ENCODE measurements at regions not wholly inside any gene's neighbourhood (a gene's known extent, or its start where the extent isn't known, plus 50 kb on each side); places are given as distances from the start of the nearest gene placed in this dataset.

DNA sequence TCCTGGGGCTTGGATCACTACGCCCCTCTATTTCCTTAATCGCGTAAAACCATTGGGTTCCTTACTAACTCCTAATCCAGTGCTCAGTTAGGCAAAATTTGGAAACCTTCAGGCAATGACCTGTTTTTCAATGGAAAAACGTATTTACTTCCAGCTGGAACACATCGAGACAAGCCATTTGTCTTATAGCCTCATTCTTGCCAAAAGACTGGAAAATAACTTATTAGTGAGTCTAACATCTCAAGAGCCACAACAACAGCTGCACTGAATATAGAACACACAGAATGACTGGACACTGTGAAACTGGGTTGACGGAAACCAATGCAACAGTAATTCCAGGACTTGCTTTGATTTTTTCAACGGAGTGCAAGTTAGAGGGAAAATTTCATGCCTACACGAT, 125.2 kb upstream of the MAP3K7 start:
- intact Hi-C loops (cut with micrococcal nuclease) = no loop called here
- TF ChIP-seq, protein P1, sequence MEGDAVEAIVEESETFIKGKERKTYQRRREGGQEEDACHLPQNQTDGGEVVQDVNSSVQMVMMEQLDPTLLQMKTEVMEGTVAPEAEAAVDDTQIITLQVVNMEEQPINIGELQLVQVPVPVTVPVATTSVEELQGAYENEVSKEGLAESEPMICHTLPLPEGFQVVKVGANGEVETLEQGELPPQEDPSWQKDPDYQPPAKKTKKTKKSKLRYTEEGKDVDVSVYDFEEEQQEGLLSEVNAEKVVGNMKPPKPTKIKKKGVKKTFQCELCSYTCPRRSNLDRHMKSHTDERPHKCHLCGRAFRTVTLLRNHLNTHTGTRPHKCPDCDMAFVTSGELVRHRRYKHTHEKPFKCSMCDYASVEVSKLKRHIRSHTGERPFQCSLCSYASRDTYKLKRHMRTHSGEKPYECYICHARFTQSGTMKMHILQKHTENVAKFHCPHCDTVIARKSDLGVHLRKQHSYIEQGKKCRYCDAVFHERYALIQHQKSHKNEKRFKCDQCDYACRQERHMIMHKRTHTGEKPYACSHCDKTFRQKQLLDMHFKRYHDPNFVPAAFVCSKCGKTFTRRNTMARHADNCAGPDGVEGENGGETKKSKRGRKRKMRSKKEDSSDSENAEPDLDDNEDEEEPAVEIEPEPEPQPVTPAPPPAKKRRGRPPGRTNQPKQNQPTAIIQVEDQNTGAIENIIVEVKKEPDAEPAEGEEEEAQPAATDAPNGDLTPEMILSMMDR (IDR thresholded peaks at IDR 0.05) = no peak
- H3K4me3 Mint-ChIP-seq = no peak overlapping the region
- no peaks in the 10 kb centered on the region for H3K36me3 Mint-ChIP-seq
- no peaks in the 10 kb centered on the region for H3K36me3 ChIP-seq (replicated peaks in 1 of 2; ENCODE audit: control insufficient read depth in 1 of 2, insufficient read depth in 2 of 2, low read length in 2 of 2)
- H3K4me3 ChIP-seq (replicated peaks in 1 of 3; ENCODE audit: low read depth in 2 of 3, low read length in 3 of 3) = no peak overlapping the region
- H3K27ac Mint-ChIP-seq = no peak overlapping the region
- H3K4me1 Mint-ChIP-seq = no peaks in the 10 kb centered on the region
- H3K4me2 ChIP-seq (replicated peaks; ENCODE audit: extremely low read depth, low read length, poor library complexity, severe bottlenecking) = no peak overlapping the region
- no peak for DNase-seq
- H3K27ac ChIP-seq (ENCODE audit: low read depth in 1 of 2, low read length in 2 of 2) = no peak overlapping the region
- H3K27me3 Mint-ChIP-seq (ENCODE audit: low read depth in 3 of 3) = peaks cover 0 to 4% (median 0%) of the 10 kb centered on the region in 3 donors
- no peak overlapping the region for H2AFZ ChIP-seq (ENCODE audit: insufficient read depth, low read depth, low read length, poor library complexity, severe bottlenecking)
- no peaks in the 10 kb centered on the region for H4K20me1 ChIP-seq (ENCODE audit: insufficient read depth, low read length)
- peaks cover 0 to 3% (median 0%) of the 10 kb centered on the region in 7 donors for H3K9me3 Mint-ChIP-seq
- H3K27me3 ChIP-seq (ENCODE audit: control insufficient read depth in 2 of 2, insufficient read depth in 2 of 2, low read length in 2 of 2) = no peaks in the 10 kb centered on the region
- H3K9ac ChIP-seq (ENCODE audit: insufficient read depth, low read length, poor library complexity, severe bottlenecking) = no peak overlapping the region
- H3K9me3 ChIP-seq (replicated peaks in 1 of 2; ENCODE audit: control insufficient read depth in 1 of 2, insufficient read depth in 1 of 2, low read length in 2 of 2) = no peaks in the 10 kb centered on the region
- no peaks in the 10 kb centered on the region for H3K79me2 ChIP-seq (ENCODE audit: insufficient read depth, low read length)
- 98% methylated on average over 6 of the region's 8 CpGs for WGBS (ENCODE audit: insufficient coverage)
- no peaks in the 10 kb centered on the region for H3K4me1 ChIP-seq (ENCODE audit: control insufficient read depth in 1 of 2, insufficient read depth in 2 of 2, low read length in 2 of 2)

DNA sequence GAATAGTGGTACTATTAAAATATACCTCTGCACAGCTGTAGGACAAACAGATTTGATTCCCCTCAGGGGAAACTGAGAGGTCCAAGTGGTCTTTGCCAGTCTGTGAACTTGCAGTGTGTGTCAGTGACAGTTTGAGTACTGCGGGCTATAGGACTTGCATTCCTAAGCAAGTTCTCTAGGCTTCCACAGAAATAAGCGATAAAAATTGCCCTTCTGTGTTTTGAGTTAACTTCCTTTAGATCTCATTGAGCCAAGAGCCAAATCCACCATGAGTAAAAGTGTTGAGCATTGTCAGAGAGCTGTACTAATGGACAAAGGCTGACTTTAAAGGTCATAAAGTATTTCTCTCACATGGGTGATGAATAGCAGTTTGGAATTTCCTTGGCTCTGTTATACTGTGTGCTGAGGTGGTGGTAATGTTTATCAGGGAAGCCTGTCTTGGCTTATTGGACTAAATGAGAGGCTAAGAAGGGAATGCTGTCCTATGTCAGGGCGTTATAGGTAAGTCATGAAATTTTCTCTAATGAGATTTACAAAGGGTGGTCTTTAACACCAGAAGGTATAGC, 122.6 kb upstream of the MAP3K7 start:
- H3K36me3 ChIP-seq (replicated peaks in 1 of 2; ENCODE audit: control insufficient read depth in 1 of 2, insufficient read depth in 2 of 2, low read length in 2 of 2) = no peaks in the 10 kb centered on the region
- intact Hi-C loops (cut with micrococcal nuclease) = no loop called here

More for the DNA sequence above, 122.6 kb upstream of the MAP3K7 start:
- no peak overlapping the region for H3K9ac ChIP-seq (ENCODE audit: insufficient read depth, low read length, poor library complexity, severe bottlenecking)
- TF ChIP-seq, protein P1 (IDR thresholded peaks at IDR 0.05) = no peak
- no peaks in the 10 kb centered on the region for H3K27me3 ChIP-seq (ENCODE audit: control insufficient read depth in 2 of 2, insufficient read depth in 2 of 2, low read length in 2 of 2)
- Mint-ChIP-seq H3K27me3 (ENCODE audit: low read depth in 3 of 3) (peaks cover 0 to 4% (median 0%) of the 10 kb centered on the region in 3 donors), H3K9me3 (peaks cover 0 to 3% (median 0%) of the 10 kb centered on the region in 7 donors), H3K36me3 (no peaks in the 10 kb centered on the region), H3K27ac (no peak overlapping the region), H3K4me3 (no peak overlapping the region), H3K4me1 (no peaks in the 10 kb centered on the region)
- no peak overlapping the region for H2AFZ ChIP-seq (ENCODE audit: insufficient read depth, low read depth, low read length, poor library complexity, severe bottlenecking)
- H3K79me2 ChIP-seq (ENCODE audit: insufficient read depth, low read length) = no peaks in the 10 kb centered on the region
- no peak overlapping the region for H3K4me3 ChIP-seq (replicated peaks in 1 of 3; ENCODE audit: low read depth in 2 of 3, low read length in 3 of 3)
- DNase-seq = no peak
- H3K4me2 ChIP-seq (replicated peaks; ENCODE audit: extremely low read depth, low read length, poor library complexity, severe bottlenecking) = no peak overlapping the region
- H3K4me1 ChIP-seq (ENCODE audit: control insufficient read depth in 1 of 2, insufficient read depth in 2 of 2, low read length in 2 of 2) = no peaks in the 10 kb centered on the region
- no peaks in the 10 kb centered on the region for H3K9me3 ChIP-seq (replicated peaks in 1 of 2; ENCODE audit: control insufficient read depth in 1 of 2, insufficient read depth in 1 of 2, low read length in 2 of 2)
- no peak overlapping the region for H3K27ac ChIP-seq (ENCODE audit: low read depth in 1 of 2, low read length in 2 of 2)
- 100% methylated on average over 2 of the region's 3 CpGs for WGBS (ENCODE audit: insufficient coverage)
- H4K20me1 ChIP-seq (ENCODE audit: insufficient read depth, low read length) = no peaks in the 10 kb centered on the region
